ENCODE measurements at regions not wholly inside any gene's neighbourhood (a gene's known extent, or its start where the extent isn't known, plus 50 kb on each side); places are given as distances from the start of the nearest gene placed in this dataset.

GRCh38 chr7:113770146-113770738 is 148.6 kb downstream of the PPP1R3A start:
- TF ChIP-seq POLR2AphosphoS5 (IDR thresholded peaks at IDR 0.05) (no peak), CTCF (IDR thresholded peaks at IDR 0.05) (no peak), POLR2A (IDR thresholded peaks at IDR 0.05) (no peak), EP300 (IDR thresholded peaks at IDR 0.05) (no peak)
